H1 (cell line): ENCODE measurements at regions not wholly inside any gene's neighbourhood (a gene's known extent, or its start where the extent isn't known, plus 50 kb on each side); places are given as distances from the start of the nearest gene placed in this dataset.

Experiments
- CTCF ChIA-PET: fragments of 300-600 bp; sonication (Branson Sonifier 250); formaldehyde crosslinking; loops from one replicate; lab custom pipeline; 2021; ENCODE audit not compliant: partially characterized antibody; lab: Charles Lee
- POLR2A ChIA-PET: fragments of 300-600 bp; sonication (Branson Sonifier 250); formaldehyde crosslinking; loops from one replicate; lab custom pipeline; 2021; ENCODE audit warnings: inconsistent platforms; ENCODE audit not compliant: partially characterized antibody; lab: Charles Lee
- DNase-seq, 2 experiments: peaks; one replicate each; pipeline versions ENCODE4 v3.0.0 to v3.0.0-alpha.2; 2010 to 2022; ENCODE audit warnings: low spot score in 2 of 2, low read depth in 1 of 2, mixed read lengths in 1 of 2
- FAIRE-seq: peaks from 2 replicates; lab custom pipeline; 2011; peaks lifted over from hg19 to GRCh38; lab: Jason Lieb, UNC
- H2AFZ ChIP-seq: 2 replicates; pipeline ENCODE4 v1.8.1; 2012; ENCODE audit warnings: low read length, inconsistent platforms
- H2AK5ac ChIP-seq: 2 replicates; pipeline ENCODE4 v1.6.1; 2013; ENCODE audit warnings: low read depth, low read length
- H2BK120ac ChIP-seq: replicated peaks from 2 replicates; pipeline ENCODE3; 2013; ENCODE audit warnings: low read depth, low read length, inconsistent platforms
- H2BK12ac ChIP-seq: 2 replicates; pipeline ENCODE4 v1.6.1; 2013; ENCODE audit warnings: low read depth, low read length
- H2BK15ac ChIP-seq: 2 replicates; pipeline ENCODE4 v1.6.1; 2013; ENCODE audit warnings: low read length
- H2BK20ac ChIP-seq: 2 replicates; pipeline ENCODE4 v1.6.1; 2013; ENCODE audit warnings: low read length
- H2BK5ac ChIP-seq: 2 replicates; pipeline ENCODE4 v1.6.1; 2013; ENCODE audit warnings: low read depth, low read length
- H3K14ac ChIP-seq: 2 replicates; pipeline ENCODE4 v1.6.1; 2013; ENCODE audit warnings: inconsistent platforms; ENCODE audit not compliant: insufficient read length
- H3K18ac ChIP-seq: 2 replicates; pipeline ENCODE4 v1.6.1; 2013; ENCODE audit warnings: low read length; ENCODE audit errors: extremely low read depth
- H3K23ac ChIP-seq: 2 replicates; pipeline ENCODE4 v1.6.1; 2013; ENCODE audit warnings: inconsistent platforms; ENCODE audit not compliant: insufficient read length
- H3K23me2 ChIP-seq: 2 replicates; pipeline ENCODE4 v1.6.1; 2013; ENCODE audit warnings: low read depth, low read length
- H3K27ac ChIP-seq: 2 replicates; pipeline ENCODE4 v1.6.1; 2011; ENCODE audit warnings: low read depth, low read length, inconsistent platforms
- H3K27me3 ChIP-seq, 4 experiments: replicated peaks in 1 of 4; 1 replicate in 1 of 4; 2 replicates in 3 of 4; pipeline versions ENCODE4 v1.6.1 to v1.8.1; 2011 to 2013; ENCODE audit warnings: low read length in 3 of 4, mild to moderate bottlenecking in 3 of 4, inconsistent platforms in 2 of 4, mixed read lengths in 2 of 4, moderate library complexity in 1 of 4; ENCODE audit not compliant: control insufficient read depth in 3 of 4, insufficient read depth in 3 of 4; ENCODE audit errors: extremely low read depth in 1 of 4
- H3K36me3 ChIP-seq, 4 experiments: 2 replicates each; pipeline versions ENCODE4 v1.6.1 to v1.8.1; 2011 to 2013; ENCODE audit warnings: mild to moderate bottlenecking in 4 of 4, low read length in 3 of 4, moderate library complexity in 2 of 4, control low read depth in 1 of 4, inconsistent platforms in 1 of 4; ENCODE audit not compliant: insufficient read depth in 4 of 4, control insufficient read depth in 2 of 4
- H3K4ac ChIP-seq: replicated peaks from 2 replicates; pipeline ENCODE3; 2013; ENCODE audit warnings: low read length, low read depth, mixed read lengths, inconsistent platforms; ENCODE audit not compliant: insufficient read length
- H3K4me1 ChIP-seq, 4 experiments: replicated peaks in 1 of 4; 1 replicate in 1 of 4; 2 replicates in 3 of 4; pipeline versions ENCODE4 v1.6.1 to v1.8.1; 2011 to 2013; ENCODE audit warnings: low read length in 3 of 4, inconsistent platforms in 2 of 4, mixed read lengths in 1 of 4; ENCODE audit not compliant: insufficient read depth in 4 of 4, control insufficient read depth in 3 of 4
- H3K4me2 ChIP-seq, 2 experiments: 2 replicates each; pipeline versions ENCODE4 v1.6.1 to v1.8.1; 2011 to 2013; ENCODE audit warnings: low read depth in 2 of 2, low read length in 2 of 2, control low read depth in 1 of 2, inconsistent platforms in 1 of 2, mild to moderate bottlenecking in 1 of 2; ENCODE audit not compliant: insufficient read depth in 1 of 2
- H3K4me3 ChIP-seq, 4 experiments: fragments of 200-600, 300-600 bp in 1 of 4; sonication (generic), shearing (Covaris generic), sonication (Bioruptor Twin) in 1 of 4; 2 replicates each; pipeline versions ENCODE4 v1.5.1 to v1.8.1; 2011 to 2016; ENCODE audit warnings: low read length in 4 of 4, low read depth in 3 of 4, control low read depth in 2 of 4, inconsistent platforms in 2 of 4, mild to moderate bottlenecking in 2 of 4, mixed read lengths in 1 of 4, moderate library complexity in 1 of 4; ENCODE audit not compliant: insufficient read depth in 2 of 4; ENCODE audit errors: extremely low read depth in 1 of 4
- H3K56ac ChIP-seq: replicated peaks from 2 replicates; pipeline ENCODE3; 2013; ENCODE audit warnings: low read depth, mild to moderate bottlenecking, mixed read lengths, low read length, inconsistent platforms; ENCODE audit not compliant: insufficient read length
- H3K79me1 ChIP-seq: 2 replicates; pipeline ENCODE4 v1.6.1; 2013; ENCODE audit warnings: low read depth, low read length, control low read depth
- H3K79me2 ChIP-seq, 2 experiments: 2 replicates each; pipeline versions ENCODE4 v1.6.1 to v1.8.1; 2012 to 2013; ENCODE audit warnings: low read length in 2 of 2, mild to moderate bottlenecking in 2 of 2, inconsistent platforms in 1 of 2; ENCODE audit not compliant: insufficient read depth in 2 of 2, control insufficient read depth in 1 of 2
- H3K9ac ChIP-seq, 4 experiments: replicated peaks in 1 of 4; 1 replicate in 1 of 4; 2 replicates in 3 of 4; pipeline versions ENCODE4 v1.6.1 to v1.8.1; 2011 to 2013; ENCODE audit warnings: low read depth in 3 of 4, low read length in 3 of 4, control low read depth in 2 of 4, mild to moderate bottlenecking in 2 of 4, moderate library complexity in 2 of 4, inconsistent platforms in 1 of 4; ENCODE audit errors: extremely low read depth in 1 of 4
- H3K9me3 ChIP-seq, 2 experiments: 2 replicates each; pipeline versions ENCODE4 v1.6.1 to v1.8.1; 2012 to 2013; ENCODE audit warnings: mild to moderate bottlenecking in 2 of 2, moderate library complexity in 2 of 2, control low read depth in 1 of 2, inconsistent platforms in 1 of 2, low read depth in 1 of 2, low read length in 1 of 2, mixed read lengths in 1 of 2; ENCODE audit not compliant: insufficient read depth in 2 of 2
- H4K20me1 ChIP-seq, 2 experiments: replicated peaks in 1 of 2; 2 replicates each; pipeline versions ENCODE3 to v1.8.1; 2011 to 2013; ENCODE audit warnings: inconsistent platforms in 2 of 2, low read length in 2 of 2, mild to moderate bottlenecking in 1 of 2; ENCODE audit not compliant: insufficient read depth in 2 of 2, control insufficient read depth in 1 of 2
- H4K5ac ChIP-seq: 2 replicates; pipeline ENCODE4 v1.6.1; 2013; ENCODE audit warnings: low read length, low read depth, mixed read lengths, inconsistent platforms; ENCODE audit not compliant: insufficient read length
- H4K8ac ChIP-seq: 2 replicates; pipeline ENCODE4 v1.8.0; 2013; ENCODE audit warnings: mild to moderate bottlenecking, moderate library complexity, low read length, inconsistent platforms; ENCODE audit not compliant: insufficient read depth; ENCODE audit errors: extremely low read depth
- H4K91ac ChIP-seq: replicated peaks from 2 replicates; pipeline ENCODE3; 2013; ENCODE audit warnings: low read length, mixed read lengths, inconsistent platforms; ENCODE audit not compliant: insufficient read length
- BRCA1 ChIP-seq: IDR thresholded peaks from 2 replicates; pipeline ENCODE4 v1.6.1; 2012; ENCODE audit warnings: low read depth, low read length, improper control_type of control experiment
- CBX8 ChIP-seq: fragments of 300-800, 300-1000 bp; sonication (generic); IDR thresholded peaks from 2 replicates; pipeline ENCODE4 v1.7.1; 2016; ENCODE audit warnings: low read depth, low read length, borderline replicate concordance
- CEBPB ChIP-seq: IDR thresholded peaks from 2 replicates; pipeline ENCODE4 v1.6.1; 2012; ENCODE audit warnings: low read depth, low read length
- EP300 ChIP-seq, 2 experiments: IDR thresholded peaks; 1 replicate in 1 of 2; 2 replicates in 1 of 2; pipeline ENCODE4 v1.6.1; 2011 to 2012; ENCODE audit warnings: low read depth in 2 of 2, low read length in 2 of 2, mild to moderate bottlenecking in 2 of 2, borderline replicate concordance in 1 of 2, inconsistent platforms in 1 of 2, moderate library complexity in 1 of 2
- MAFK ChIP-seq: IDR thresholded peaks from 2 replicates; pipeline ENCODE4 v1.6.1; 2012; ENCODE audit warnings: low read depth, mild to moderate bottlenecking, improper control_type of control experiment, low read length
- NRF1 ChIP-seq: IDR thresholded peaks from 2 replicates; pipeline ENCODE4 v1.6.1; 2011; ENCODE audit warnings: mild to moderate bottlenecking, low read depth, low read length, improper control_type of control experiment
- RBBP5 ChIP-seq: IDR thresholded peaks from 2 replicates; pipeline ENCODE4 v1.7.1; 2012; ENCODE audit warnings: low read depth, mild to moderate bottlenecking, inconsistent platforms, low read length, moderate library complexity, borderline replicate concordance
- RFX5 ChIP-seq: IDR thresholded peaks from 2 replicates; pipeline ENCODE4 v1.6.1; 2011; ENCODE audit warnings: low read depth, low read length, improper control_type of control experiment, borderline replicate concordance
- SP1 ChIP-seq: IDR thresholded peaks from 2 replicates; pipeline ENCODE4 v1.6.1; 2011; ENCODE audit warnings: low read depth, low read length
- TEAD4 ChIP-seq: IDR thresholded peaks from 2 replicates; pipeline ENCODE4 v1.6.1; 2012; ENCODE audit warnings: low read depth, low read length, inconsistent platforms, mixed read lengths
- USF2 ChIP-seq: IDR thresholded peaks from 2 replicates; pipeline ENCODE4 v1.6.1; 2011; ENCODE audit warnings: low read length, improper control_type of control experiment
- ZNF274 ChIP-seq: IDR thresholded peaks from 2 replicates; pipeline ENCODE4 v1.7.0; 2012; ENCODE audit warnings: low read length, borderline replicate concordance; ENCODE audit errors: extremely low read depth
- WGBS, 2 experiments: shearing (Covaris generic) in 1 of 2; methylation state at CpG; one replicate each; pipeline versions ENCODE4 v1.1.6 to v1.1.7; 2013 to 2015; ENCODE audit warnings: low lambda C conversion rate in 2 of 2, mixed read lengths in 2 of 2, inconsistent platforms in 1 of 2, low coverage in 1 of 2, missing lambda C conversion rate in 1 of 2; ENCODE audit not compliant: insufficient replicate concordance in 2 of 2, insufficient coverage in 1 of 2, insufficient read length in 1 of 2; ENCODE audit errors: extremely low coverage in 1 of 2, missing lambda C conversion rate in 1 of 2; 5-methylcytosine and 5-hydroxymethylcytosine counted together

- no peaks in the 10 kb centered on the region for H3K36me3 ChIP-seq
- no peak overlapping the region for H2BK120ac ChIP-seq
- H3K79me1 ChIP-seq = no peaks in the 10 kb centered on the region
- no peak overlapping the region for H2AK5ac ChIP-seq
- H3K23me2 ChIP-seq = no peaks in the 10 kb centered on the region
- H2AFZ ChIP-seq = no peak overlapping the region
- no peak overlapping the region for H4K5ac ChIP-seq
- FAIRE-seq = no peak
- H3K14ac ChIP-seq = no peak overlapping the region
- H3K4me3 ChIP-seq = no peak overlapping the region
- no peak for DNase-seq
- CTCF ChIA-PET = interaction anchor here (1.5 to 2.9 kb wide), 2 partner anchors 18 to 138 kb away, joined by 3 to 10 read pairs; no protein-coding TSS in a partner anchor
- H3K79me2 ChIP-seq = no peaks in the 10 kb centered on the region
- no peak overlapping the region for H2BK15ac ChIP-seq
- no peak overlapping the region for H3K56ac ChIP-seq
- no peaks in the 10 kb centered on the region for H3K9me3 ChIP-seq
- H2BK5ac ChIP-seq = no peak overlapping the region
- no peak overlapping the region for H4K8ac ChIP-seq
- H2BK12ac ChIP-seq = no peak overlapping the region
- no peak overlapping the region for H4K91ac ChIP-seq
- POLR2A ChIA-PET = no interaction called here
- 80% methylated on average over 3 of the region's 3 CpGs; no CpG with 5 or more reads in 1 of the 2 experiments for WGBS, 2 experiments
- H3K27ac ChIP-seq = no peak overlapping the region
- no peak overlapping the region for H3K4ac ChIP-seq
- no peaks in the 10 kb centered on the region; a peak in 1 of 7 replicates for H3K27me3 ChIP-seq
- H3K18ac ChIP-seq = no peak overlapping the region
- H4K20me1 ChIP-seq = no peaks in the 10 kb centered on the region
- peaks cover 0 to 2% (median 0%) of the 10 kb centered on the region in 4 experiments; a peak in 1 of 7 replicates for H3K4me1 ChIP-seq
- no peak overlapping the region for H3K23ac ChIP-seq
- no peak for TF ChIP-seq TEAD4
- TF ChIP-seq ZNF274 = no peak
- no peak for TF ChIP-seq SP1
- no peak for TF ChIP-seq RFX5
- no peak for TF ChIP-seq RBBP5
- TF ChIP-seq CEBPB = no peak
- no peak for TF ChIP-seq CBX8
- TF ChIP-seq MAFK = no peak
- no peak for TF ChIP-seq EP300 (IDR thresholded peaks at IDR 0.05; ENCODE audit: borderline replicate concordance in 1 of 2, low read depth in 2 of 2, low read length in 2 of 2)
- TF ChIP-seq USF2 = no peak
- TF ChIP-seq BRCA1 = no peak
- TF ChIP-seq NRF1 = no peak
- H3K9ac ChIP-seq = no peak overlapping the region
- H2BK20ac ChIP-seq = no peak overlapping the region
- H3K4me2 ChIP-seq = no peak overlapping the region
Observed at GRCh38 chr2:217182926-217183325, 323.1 kb upstream of the TNP1 start.
